22Rv1 (cell line): ENCODE measurements at regions not wholly inside any gene's neighbourhood (a gene's known extent, or its start where the extent isn't known, plus 50 kb on each side); places are given as distances from the start of the nearest gene placed in this dataset.
"Not testable (repeated sequence)": the region's sequence is repeated elsewhere in the genome, so short reads cannot be mapped to it uniquely, and the experiment has no call there.

Experiments used
- ZFX ChIP-seq: fragments of 450-650 bp; IDR thresholded peaks from 2 replicates; pipeline ENCODE4 v1.6.1; 2017; ENCODE audit warnings: antibody characterized with exemption, borderline replicate concordance
- TF ChIP-seq, protein P1 (sequence below): fragments of 450-650 bp; IDR thresholded peaks from 2 replicates; pipeline ENCODE4 v1.5.1; 2017; ENCODE audit warnings: mild to moderate bottlenecking

DNA sequence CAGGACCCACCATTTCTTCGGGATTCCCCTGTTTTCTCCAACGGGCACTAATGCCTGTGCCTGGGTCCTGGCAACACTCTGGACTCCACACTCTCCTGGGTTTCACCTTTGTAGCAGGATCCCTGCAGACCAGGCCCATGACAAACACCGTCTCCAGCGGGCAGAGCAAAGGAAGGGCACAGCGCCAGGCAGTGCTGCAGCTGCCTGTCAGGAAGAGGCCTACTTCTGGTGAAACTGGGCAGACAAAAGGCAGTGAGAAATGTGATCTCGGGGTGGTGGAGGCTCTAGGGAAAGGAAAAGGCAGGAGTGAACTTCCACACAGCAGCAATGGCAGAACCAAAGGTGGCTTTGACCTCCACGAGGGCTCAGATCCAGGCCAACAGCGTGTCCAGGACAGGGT, 165.3 kb downstream of the OR4F15 start:
- TF ChIP-seq, protein P1, sequence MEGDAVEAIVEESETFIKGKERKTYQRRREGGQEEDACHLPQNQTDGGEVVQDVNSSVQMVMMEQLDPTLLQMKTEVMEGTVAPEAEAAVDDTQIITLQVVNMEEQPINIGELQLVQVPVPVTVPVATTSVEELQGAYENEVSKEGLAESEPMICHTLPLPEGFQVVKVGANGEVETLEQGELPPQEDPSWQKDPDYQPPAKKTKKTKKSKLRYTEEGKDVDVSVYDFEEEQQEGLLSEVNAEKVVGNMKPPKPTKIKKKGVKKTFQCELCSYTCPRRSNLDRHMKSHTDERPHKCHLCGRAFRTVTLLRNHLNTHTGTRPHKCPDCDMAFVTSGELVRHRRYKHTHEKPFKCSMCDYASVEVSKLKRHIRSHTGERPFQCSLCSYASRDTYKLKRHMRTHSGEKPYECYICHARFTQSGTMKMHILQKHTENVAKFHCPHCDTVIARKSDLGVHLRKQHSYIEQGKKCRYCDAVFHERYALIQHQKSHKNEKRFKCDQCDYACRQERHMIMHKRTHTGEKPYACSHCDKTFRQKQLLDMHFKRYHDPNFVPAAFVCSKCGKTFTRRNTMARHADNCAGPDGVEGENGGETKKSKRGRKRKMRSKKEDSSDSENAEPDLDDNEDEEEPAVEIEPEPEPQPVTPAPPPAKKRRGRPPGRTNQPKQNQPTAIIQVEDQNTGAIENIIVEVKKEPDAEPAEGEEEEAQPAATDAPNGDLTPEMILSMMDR: not testable (repeated sequence)
- TF ChIP-seq ZFX: not testable (repeated sequence)
